ENCODE measurements at regions not wholly inside any gene's neighbourhood (a gene's known extent, or its start where the extent isn't known, plus 50 kb on each side); places are given as distances from the start of the nearest gene placed in this dataset.

- ChIA-PET POLR2A (no interaction called here), CTCF (no interaction called here)
- no peak for DNase-seq (ENCODE audit: extremely low spot score)
- TF ChIP-seq CTCF (IDR thresholded peaks at IDR 0.05; ENCODE audit: control extremely low read depth, extremely low read depth, low read depth, missing control alignments) = no peak
Observed at GRCh38 chr3:162072656-162073164, 576.1 kb downstream of the OTOL1 start.

GRCh38 chr3:162073422-162073975 lies 576.9 kb downstream of the OTOL1 start:
- DNase-seq (ENCODE audit: extremely low spot score) = no peak
- no peak for TF ChIP-seq CTCF (IDR thresholded peaks at IDR 0.05; ENCODE audit: control extremely low read depth, extremely low read depth, low read depth, missing control alignments)
- ChIA-PET CTCF (interaction anchor here (1.9 kb wide), 1 partner anchor 13 kb away, joined by 4 read pairs; no protein-coding TSS in a partner anchor), POLR2A (no interaction called here)

GRCh38 chr3:162077108-162077507 lies 580.5 kb downstream of the OTOL1 start:
- TF ChIP-seq CTCF (IDR thresholded peaks at IDR 0.05; ENCODE audit: control extremely low read depth, extremely low read depth, low read depth, missing control alignments) = no peak
- POLR2A ChIA-PET = no interaction called here
- CTCF ChIA-PET = interaction anchor here (1.4 kb wide), 1 partner anchor 28 kb away, joined by 4 read pairs; no protein-coding TSS in a partner anchor
- DNase-seq (ENCODE audit: extremely low spot score) = no peak

GRCh38 chr3:162082516-162082915 lies 585.9 kb downstream of the OTOL1 start:
- ChIA-PET POLR2A (no interaction called here), CTCF (no interaction called here)
- no peak for TF ChIP-seq CTCF (IDR thresholded peaks at IDR 0.05; ENCODE audit: control extremely low read depth, extremely low read depth, low read depth, missing control alignments)
- DNase-seq (ENCODE audit: extremely low spot score) = no peak

GRCh38 chr3:162087361-162087760 lies 590.8 kb downstream of the OTOL1 start:
- no peak for DNase-seq (ENCODE audit: extremely low spot score)
- ChIA-PET POLR2A (no interaction called here), CTCF (interaction anchor here (1.1 kb wide), 1 partner anchor 13 kb away, joined by 4 read pairs; no protein-coding TSS in a partner anchor)
- no peak for TF ChIP-seq CTCF (IDR thresholded peaks at IDR 0.05; ENCODE audit: control extremely low read depth, extremely low read depth, low read depth, missing control alignments)

- CTCF ChIA-PET = no interaction called here
- no peak for DNase-seq (ENCODE audit: extremely low spot score)
- no peak for TF ChIP-seq CTCF (IDR thresholded peaks at IDR 0.05; ENCODE audit: control extremely low read depth, extremely low read depth, low read depth, missing control alignments)
- POLR2A ChIA-PET = no interaction called here
Observed at GRCh38 chr3:162092751-162093150, 596.1 kb downstream of the OTOL1 start.
